Ramos (cell line): ENCODE measurements at regions not wholly inside any gene's neighbourhood (a gene's known extent, or its start where the extent isn't known, plus 50 kb on each side); places are given as distances from the start of the nearest gene placed in this dataset.
"Not testable (repeated sequence)": the region's sequence is repeated elsewhere in the genome, so short reads cannot be mapped to it uniquely, and the experiment has no call there.

Experiments used
- in situ Hi-C: fragments of 300-500 bp; cut with MboI; formaldehyde crosslinking; loops from one replicate; pipeline ENCODE4 v1.14.3; 2022; ENCODE audit warnings: low sequenced_read_pairs; ENCODE audit not compliant: unreplicated experiment

DNA sequence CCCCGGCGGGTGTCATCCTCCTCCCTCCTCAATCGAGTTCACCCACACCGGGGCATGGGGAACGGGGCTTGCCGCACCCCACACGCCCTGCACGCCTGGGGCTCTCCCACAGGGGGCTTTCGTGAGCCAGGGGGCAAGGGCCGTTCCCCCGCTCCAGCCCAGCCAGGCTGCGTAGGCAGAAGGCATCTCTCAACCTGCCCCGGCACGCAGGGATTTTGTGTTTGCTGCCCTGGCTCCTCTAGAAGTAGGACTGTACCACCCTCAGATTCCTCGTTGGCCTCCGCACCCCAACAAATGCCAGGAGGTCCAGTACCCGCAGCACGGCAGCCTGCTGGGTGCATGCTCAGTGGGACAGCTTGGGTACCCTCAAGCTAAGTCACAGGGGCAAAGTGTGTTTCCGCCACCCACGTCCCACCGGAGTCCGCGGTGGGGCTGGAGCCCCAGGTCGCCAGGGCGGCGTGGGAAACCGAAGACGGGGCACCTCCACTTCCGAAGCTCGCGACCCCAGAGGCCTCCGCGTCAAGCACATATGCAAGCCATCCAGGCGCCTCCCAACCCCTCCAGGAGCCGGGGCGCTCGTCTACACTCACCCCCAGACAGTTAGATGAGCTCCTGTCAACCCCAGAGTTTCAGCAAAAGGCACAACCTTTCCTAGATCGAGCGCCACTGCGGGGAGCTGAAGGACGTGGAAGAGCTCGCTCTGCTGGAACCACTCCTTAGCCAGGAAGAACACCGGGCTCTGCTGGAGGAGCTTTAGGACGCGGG lies 1495.7 kb upstream of the DEFB115 start:
- in situ Hi-C loops = loop anchor here (25.0 kb wide), 1 partner anchor 325 kb away; no protein-coding TSS in a partner anchor

DNA sequence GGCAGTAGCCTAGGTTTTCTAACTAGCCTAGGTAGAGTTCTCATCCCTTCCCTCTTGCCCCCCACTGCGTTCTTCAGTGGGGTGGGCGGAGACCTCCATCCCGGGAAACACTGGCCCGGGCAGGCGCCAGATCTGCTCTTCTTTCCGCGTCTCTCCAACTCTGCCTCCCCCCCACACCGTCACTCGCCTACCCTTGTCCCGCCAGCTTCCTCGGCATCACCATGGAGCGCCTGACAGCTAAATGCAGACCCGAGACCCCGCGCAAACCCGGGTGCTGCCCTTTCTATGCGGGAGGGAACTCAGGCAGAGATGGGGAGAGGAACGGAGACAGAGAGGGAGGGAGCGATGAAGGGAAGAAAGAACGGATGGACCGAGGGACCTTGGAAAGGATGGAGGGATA lies 1494.8 kb upstream of the DEFB115 start:
- in situ Hi-C loops = loop anchor here (25.0 kb wide), 1 partner anchor 325 kb away; no protein-coding TSS in a partner anchor

DNA sequence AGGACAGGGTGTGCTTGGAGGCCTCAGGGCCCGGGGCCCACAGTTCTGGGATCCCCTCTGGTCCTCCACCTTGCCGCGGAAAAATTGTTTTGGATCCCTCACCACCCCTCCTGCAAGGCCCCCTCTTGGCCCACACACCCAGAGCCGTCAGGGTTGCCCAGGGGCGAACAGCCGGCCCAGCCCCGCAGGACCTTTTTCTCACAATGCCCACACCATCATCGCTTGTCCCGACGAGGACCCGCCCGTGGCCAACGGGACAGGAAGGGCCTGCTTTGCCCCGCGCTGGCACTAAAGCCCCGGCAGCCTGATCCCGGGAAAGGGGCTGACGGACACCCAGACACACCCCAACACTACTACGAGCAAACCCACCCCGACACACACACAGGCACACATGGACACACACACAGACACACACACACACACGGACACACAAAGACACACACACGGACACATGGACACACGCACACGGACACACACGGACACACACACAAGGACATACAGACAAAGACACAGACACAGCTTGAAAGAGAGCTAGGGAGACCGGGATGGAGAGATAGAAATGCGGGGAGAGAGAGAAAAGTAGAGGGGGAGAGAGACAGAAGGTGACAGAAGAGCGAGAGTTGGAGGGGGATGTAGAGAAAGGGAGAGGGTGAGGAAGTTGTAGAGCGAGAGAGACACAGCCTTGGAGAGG lies 1493.5 kb upstream of the DEFB115 start:
- in situ Hi-C loops = loop anchor here (25.0 kb wide), 1 partner anchor 327 kb away; no protein-coding TSS in a partner anchor

DNA sequence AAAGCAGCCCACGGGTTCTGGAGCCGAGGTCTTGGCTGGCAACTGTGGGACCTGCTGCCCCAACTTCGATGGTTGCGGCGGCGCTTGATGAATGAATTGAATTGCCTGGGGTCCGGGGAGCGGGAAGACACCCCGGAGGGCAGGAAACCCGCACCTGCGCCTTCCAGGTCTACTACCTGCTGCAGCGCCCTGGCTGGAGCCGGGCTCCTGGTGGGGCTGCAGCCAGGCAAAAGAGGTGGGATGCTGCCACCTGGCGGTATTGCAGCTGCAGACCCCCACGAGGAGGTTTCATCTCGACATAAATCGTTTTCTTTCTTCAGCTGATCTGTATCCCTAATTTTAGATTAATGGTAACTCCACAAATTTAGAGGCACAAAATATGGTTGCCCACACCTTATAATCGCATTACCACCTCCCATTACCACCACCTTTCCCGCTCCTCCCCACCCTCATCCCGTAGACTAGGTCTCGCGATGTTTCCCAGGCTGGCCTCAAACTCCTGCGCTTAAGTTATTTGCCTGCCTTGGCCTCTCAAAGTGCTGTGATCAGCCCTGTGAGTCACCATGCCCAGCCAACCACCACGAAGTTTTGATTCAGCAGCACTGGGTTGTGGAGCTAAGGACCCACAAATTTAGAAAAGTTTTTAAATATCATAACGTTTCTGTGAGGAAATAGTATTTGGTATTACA lies 1492.4 kb upstream of the DEFB115 start:
- in situ Hi-C loops = loop anchor here (25.0 kb wide), 1 partner anchor 328 kb away; no protein-coding TSS in a partner anchor

DNA sequence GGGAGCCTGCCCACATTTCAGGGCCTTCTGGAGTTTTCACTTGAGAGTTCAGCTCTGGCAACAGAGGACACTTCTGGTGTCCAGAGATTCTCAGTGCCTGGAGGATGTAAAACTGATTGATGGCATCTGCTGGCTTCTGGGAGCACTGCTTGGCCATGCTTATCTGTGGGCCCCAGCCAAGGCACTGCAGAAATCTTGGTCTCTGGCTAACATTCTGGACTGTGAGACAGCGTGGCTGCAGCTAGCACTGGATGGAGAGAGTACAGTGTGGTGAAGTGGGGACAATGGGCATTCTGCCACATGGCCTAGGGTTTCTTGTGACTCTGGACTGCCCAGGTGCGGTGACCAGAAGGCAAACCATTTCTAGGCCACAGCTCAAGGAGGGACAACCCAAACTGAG lies 1479.4 kb upstream of the DEFB115 start:
- in situ Hi-C loops = not testable (repeated sequence)

DNA sequence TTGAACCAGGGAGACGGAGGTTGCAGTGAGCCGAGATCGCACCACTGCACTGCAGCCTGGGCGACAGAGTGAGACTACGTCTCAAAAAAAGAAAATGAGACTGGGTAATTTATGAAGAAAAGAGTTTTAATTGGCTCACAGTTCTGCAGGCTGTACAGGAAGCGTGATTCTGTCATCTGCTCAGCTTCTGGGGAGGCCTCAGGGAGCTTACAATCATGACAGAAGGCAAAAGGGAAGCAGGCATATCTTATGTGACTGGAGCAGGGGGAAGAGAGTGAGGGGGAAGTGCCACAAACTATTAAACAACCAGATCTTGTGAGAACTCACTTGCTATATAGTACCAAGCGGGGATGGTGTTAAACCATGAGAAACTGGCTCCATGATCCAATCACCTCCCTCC lies 1476.2 kb upstream of the DEFB115 start:
- in situ Hi-C loops = not testable (repeated sequence)

DNA sequence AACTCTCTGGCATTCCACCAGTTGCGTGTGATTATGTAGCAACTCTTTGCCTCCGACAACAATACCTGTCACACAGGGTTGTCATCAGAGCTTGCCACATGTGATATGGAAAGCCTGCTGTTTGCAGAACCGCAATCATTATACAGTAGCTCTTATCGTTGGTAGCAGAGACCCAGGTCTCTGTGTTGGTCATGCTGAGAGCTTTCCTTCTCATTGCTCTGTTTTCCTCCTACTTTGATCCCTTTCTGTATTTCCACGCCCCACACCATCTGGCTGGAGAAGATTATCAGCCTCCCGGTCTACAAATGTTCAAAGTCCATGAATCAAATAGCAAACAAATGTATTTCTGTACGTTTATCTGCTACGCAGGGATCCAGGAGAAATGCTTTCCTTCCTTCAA lies 1475.6 kb upstream of the DEFB115 start:
- in situ Hi-C loops = not testable (repeated sequence)

DNA sequence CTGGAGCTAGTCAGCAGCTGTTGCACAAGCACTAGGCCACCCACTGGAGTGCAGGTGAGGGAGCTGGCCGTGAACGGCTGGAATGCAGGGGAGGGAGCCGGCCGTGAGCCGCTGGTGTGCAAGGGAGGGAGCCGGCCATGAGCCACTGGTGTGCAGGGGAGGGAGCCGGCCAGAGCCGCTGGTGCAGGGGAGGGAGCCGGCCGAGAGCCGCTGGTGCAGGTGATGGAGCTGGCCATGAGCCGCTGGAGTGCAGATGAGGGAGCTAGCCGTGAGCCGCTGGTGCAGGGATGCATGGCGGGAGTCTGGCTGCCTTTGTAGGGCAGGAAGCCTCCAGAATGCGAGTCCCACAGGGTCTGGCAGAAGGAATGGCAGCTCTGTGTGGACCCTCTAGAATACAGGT lies 1470.0 kb upstream of the DEFB115 start:
- in situ Hi-C loops = not testable (repeated sequence)

DNA sequence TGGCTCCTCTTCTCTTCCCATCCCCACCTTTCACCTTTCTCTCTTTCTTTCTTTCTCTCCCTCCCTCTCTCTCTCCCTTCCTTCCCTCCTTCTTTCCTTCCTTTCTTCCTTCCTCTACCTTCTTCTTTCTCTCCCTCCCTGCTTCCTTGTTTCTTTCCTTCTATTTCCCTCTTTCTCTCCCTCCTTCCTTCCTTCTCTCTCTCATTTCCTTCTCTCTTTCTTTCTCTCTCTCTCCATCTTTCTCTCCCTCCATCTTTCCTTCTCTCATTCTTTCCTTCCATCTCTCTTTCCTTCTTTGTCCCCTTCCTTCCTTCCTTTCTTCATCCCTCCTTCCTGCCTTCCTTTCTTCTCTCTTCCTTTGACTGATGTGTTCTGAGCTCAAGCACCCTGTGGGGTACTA lies 1467.0 kb upstream of the DEFB115 start:
- in situ Hi-C loops = no loop called here

DNA sequence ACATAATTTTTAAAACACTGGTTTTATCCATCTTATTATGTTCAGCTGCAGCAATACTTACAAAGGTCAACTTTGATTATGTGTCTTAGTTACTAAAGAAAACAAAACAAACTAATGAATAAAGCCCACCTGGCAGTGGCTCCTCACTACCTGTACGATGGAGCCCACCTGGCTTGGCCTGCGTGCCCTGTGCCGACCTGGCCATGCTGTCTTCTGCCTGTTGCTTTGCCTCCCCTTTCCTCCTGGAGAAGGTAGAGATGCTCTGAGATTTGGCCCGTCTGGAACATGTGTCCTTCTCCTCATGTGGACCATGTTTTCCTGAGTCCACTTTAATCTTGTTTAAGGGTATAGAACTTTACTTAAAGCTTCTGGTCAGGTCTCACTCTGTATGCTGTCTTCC lies 1426.0 kb upstream of the DEFB115 start:
- in situ Hi-C loops = not testable (repeated sequence)

DNA sequence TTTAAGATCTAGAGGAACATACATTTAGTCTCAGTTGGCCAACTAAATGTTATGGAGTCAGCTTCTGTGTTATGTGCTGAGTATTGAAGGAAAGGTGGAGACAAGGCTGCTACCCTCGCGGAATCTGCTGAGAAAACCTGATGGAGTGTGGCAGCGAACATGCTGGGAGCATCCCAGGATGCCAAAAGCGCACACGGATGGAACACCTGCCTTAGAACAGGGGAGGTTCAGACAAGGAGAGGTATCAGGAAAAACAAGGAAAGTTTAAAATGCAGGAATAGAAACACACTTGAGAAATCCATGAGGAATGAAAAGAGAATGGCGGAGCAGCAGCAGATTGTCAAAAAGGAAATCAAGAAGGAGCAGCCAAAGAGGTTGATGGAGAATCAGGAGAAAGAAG lies 1389.5 kb upstream of the DEFB115 start:
- in situ Hi-C loops = not testable (repeated sequence)

DNA sequence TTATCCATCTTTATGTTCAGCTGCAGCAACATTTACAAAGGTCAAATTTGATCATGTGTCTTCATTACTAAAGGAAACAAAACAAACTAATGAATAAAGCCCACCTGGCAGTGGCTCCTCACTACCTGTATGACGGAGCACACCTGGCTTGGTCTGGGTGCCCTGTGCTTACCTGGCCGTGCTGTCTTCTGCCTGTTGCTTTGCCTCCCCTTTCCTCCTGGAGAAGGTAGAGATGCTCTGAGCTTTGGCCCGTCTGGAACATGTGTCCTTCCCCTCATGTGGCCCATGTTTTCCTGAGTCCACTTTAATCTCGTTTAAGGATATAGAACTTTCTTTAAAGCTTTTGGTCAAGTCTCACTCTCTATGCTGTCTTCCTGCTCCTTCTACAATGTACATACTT lies 1388.8 kb upstream of the DEFB115 start:
- in situ Hi-C loops = not testable (repeated sequence)

DNA sequence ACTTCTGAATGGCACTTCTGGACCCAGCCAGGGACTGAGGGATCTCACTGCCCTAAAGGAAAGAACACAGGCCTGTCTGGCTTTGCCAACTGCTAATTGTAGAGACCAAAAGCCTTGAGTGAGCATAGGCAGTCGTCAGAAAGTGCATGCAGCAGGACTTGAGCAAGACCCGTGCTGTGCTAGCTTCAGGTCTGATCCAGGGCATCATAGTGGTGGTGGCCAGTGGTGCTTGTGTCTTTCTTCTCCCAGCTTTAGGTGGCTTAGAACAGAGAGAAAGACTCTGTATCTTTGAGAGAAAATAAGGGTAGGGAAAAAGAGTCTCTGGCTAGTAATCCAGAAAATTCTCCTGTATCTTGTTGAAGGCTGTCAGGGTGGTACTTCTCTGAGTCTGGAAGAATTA lies 1385.6 kb upstream of the DEFB115 start:
- in situ Hi-C loops = not testable (repeated sequence)

DNA sequence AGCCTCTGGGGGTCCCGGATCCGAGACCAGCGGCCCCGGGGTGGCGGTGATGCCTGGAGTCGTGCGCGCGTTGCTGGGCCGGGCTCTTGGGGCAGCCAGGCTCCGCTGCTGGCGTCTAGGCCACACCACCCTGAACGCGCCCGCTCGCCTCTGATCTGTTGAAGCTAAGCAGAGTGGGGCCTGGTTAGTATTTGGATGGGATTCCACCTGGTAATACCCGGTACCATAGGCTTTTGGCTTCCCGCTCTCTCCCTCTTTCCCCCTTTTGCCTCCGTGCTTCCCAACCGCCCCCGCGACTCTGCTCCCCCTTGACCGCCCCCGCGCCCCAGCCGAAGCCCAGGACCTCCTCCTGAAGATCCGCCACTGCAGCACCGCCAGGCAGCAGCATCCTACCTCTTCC lies 1383.5 kb upstream of the DEFB115 start:
- in situ Hi-C loops = no loop called here

DNA sequence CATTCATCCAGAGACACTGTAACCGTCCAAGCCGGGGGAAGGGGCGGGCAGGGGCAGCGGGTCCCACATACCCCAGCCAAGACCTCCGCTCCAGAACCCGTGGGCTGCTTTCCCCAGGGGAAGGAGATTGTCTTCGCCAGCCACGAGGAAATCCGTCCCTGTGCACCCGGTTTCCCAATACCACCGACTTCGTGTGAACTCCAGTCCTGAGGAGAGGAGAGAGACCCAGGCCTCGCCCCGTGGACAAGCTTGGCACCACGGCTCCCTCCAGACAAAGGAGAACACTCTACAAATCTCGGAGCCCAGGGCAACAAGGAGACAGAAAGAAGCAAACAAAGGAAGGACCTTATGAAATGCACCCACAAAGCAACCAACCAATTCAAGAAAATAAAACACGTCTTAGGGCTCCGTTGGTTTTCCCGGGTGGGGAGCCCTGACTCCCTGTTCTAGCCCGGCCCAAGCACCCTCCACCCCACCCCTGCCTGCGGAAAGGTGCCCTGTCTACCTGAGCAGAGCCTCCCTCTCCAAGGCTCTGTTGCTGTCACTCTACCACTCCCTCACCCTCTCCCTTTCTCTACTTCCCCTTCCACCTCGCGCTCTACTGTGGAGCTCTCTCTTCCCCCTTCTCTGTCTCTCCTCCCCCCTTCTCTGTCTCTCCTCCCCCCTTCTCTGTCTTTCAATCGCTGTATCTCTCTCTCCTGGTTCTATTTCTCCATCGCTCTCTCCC lies 1382.8 kb upstream of the DEFB115 start:
- in situ Hi-C loops = no loop called here

DNA sequence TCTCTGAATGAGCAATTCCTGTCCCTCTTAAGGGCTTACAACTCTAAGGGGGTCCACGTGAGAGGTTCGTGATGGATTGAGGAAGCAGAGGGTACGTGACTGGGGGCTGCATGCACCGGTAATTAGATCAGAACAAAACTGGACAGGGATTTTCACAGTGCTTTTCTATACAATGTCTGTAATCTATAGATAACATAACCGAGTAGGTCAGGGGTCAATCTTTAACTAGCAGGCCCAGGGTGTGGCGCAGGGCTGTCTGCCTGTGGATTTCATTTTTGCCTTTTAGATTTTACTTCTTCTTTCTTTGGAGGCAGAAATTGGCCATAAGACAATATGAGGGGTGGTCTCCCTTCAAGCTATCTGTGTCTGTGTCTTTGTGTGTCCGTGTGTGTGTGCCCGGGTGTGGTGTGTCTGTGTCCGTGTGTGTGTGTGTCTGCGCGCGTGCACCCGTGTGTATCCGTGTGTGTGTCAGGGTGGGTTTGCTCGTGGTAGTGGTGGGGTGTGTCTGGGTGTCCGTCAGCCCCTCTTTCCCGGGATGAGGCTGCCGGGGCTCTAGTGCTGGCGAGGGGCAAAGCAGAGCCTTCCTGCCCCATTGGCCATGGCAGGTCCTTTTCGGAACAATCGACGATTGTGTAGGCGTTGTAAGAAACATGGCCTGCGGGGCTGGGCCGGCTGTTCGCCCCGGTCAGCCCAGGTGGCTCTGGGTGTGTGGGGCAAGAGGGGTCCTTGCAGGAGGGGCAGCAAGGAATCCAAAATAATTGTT lies 1382.0 kb upstream of the DEFB115 start:
- in situ Hi-C loops = not testable (repeated sequence)

DNA sequence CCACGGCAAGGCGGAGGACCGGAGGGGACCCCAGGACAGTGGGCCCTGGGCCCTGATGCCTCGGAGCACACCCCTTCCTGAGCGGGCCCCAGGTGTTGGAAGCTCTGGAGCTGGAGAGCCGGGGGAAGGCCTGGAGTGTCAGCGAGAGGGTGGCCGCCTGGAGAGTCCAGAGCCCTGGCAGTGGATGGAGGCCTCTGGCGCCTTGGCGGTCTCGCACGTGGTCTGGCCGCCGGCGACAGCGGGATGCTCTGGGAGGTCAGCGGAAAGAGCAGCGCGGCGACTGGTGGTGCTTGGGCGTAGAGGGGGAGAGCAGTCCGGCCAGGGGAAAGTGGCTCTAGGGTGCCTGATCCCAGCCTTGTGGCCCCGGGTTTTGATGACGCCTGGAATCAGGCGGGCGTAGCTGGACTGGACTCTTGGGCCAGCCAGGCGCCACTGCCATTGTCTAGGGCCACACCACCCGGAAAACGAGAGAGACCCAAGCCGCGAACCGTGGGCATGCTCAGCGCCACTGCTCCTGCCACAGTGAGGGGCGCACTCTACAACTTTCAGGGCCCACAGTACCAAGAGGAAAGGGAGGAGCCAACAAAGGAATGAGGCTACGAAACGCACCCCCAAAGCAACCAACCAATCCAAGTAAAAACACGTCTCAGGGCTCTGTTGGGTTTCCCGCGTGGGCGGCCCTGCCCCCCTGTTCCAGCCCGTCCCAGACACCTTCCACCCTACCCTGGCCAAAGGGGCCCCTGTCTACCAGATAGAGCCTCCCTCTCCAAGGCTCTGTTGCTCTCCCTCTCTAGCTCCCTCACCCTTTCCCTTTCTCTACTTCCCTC lies 1381.2 kb upstream of the DEFB115 start:
- in situ Hi-C loops = not testable (repeated sequence)

DNA sequence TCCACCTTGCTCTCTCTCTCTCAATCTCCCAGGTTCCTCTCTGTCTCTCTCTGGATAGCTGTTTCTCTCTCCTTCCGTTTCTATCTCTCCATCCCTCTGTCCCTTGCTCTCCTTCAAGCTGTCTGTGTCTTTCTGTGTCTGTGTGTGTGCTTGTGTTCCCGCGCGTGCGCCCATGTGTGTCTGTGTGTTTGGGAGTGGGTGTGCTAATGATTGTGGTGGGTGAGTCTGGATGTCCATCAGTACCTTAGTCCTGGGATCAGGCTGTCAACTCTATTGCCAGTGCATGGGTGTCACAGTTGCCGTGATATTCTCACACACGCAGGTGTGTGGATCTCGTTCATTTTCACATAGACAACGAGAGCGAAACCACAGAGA lies 1380.6 kb upstream of the DEFB115 start:
- in situ Hi-C loops = no loop called here
